B cell (primary cell): ENCODE measurements at regions not wholly inside any gene's neighbourhood (a gene's known extent, or its start where the extent isn't known, plus 50 kb on each side); places are given as distances from the start of the nearest gene placed in this dataset.

ENCODE experiments used
- CTCF ChIP-seq: fragments of 200-600 bp; IDR thresholded peaks from one replicate; pipeline ENCODE4 v1.8.0; 2022; ENCODE audit warnings: antibody characterized with exemption, mild to moderate bottlenecking
- EZH2 ChIP-seq: IDR thresholded peaks from 2 replicates; pipeline ENCODE4 v1.6.1; 2012; ENCODE audit warnings: borderline replicate concordance, low read depth, mild to moderate bottlenecking, moderate library complexity, low read length; ENCODE audit not compliant: insufficient read depth, poor library complexity, severe bottlenecking

GRCh38 chr4:84035568-84035967 lies 463.5 kb downstream of the NKX6-1 start:
- TF ChIP-seq CTCF (no peak), EZH2 (no peak)
